ENCODE measurements at regions not wholly inside any gene's neighbourhood (a gene's known extent, or its start where the extent isn't known, plus 50 kb on each side); places are given as distances from the start of the nearest gene placed in this dataset.

GRCh38 chr7:132687981-132688383, 111.7 kb upstream of the PLXNA4 start:
- POLR2A ChIA-PET: no interaction called here
- no peaks in the 10 kb centered on the region for H3K4me1 Mint-ChIP-seq
- no peaks in the 10 kb centered on the region for H3K36me3 Mint-ChIP-seq
- H3K4me3 Mint-ChIP-seq: no peak overlapping the region
- no peak for ATAC-seq (ENCODE audit: low read depth)
- no peaks in the 10 kb centered on the region for H3K9me3 Mint-ChIP-seq
- DNase-seq: no peak
- no peaks in the 10 kb centered on the region for H3K27me3 Mint-ChIP-seq
- no peak overlapping the region for H3K27ac Mint-ChIP-seq

DNA sequence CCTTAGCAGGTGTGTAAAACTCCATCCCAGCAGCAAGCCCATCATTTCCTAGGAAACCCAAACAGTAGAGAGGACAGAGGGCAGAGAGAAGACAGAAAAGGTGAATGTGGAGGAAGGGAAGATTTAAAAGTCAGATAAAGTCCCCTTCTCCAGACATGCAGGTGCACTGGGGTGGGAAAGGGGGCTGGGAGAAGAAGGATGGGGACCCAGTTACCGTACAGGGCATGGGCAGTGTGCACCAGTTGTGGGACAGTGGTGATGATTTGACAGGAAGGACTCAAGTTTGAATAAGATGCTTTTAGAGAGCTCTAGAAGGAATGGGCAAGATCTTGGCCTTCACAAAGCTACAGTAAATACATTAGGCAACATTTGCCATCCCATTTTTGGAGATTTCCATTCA, 110.7 kb upstream of the PLXNA4 start:
- Mint-ChIP-seq H3K27me3 (no peaks in the 10 kb centered on the region), H3K27ac (no peak overlapping the region)
- POLR2A ChIA-PET: no interaction called here

DNA sequence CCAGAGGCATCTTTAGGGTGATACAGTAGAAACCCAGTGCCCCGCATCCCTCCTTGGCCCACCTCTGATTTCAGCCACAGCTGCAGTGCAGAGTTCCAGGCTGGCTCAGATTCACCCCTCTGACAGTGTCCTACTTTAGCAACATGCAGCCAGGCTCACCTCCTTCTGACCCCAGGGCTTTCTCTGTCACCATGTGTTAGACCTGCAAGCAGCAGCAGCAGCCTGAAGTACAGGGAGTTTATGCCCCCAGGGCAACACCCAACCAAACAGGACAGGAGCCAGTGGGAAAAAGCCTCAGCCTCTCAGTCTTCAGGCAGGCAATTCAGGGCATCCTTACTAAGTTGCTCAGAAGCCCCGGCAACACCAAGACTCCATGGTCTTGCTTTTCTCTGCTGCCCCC, 109.0 kb upstream of the PLXNA4 start:
- H3K27me3 Mint-ChIP-seq: no peaks in the 10 kb centered on the region
- no peaks in the 10 kb centered on the region for H3K4me1 Mint-ChIP-seq
- no peaks in the 10 kb centered on the region for H3K36me3 Mint-ChIP-seq
- no peaks in the 10 kb centered on the region for H3K9me3 Mint-ChIP-seq
- H3K4me3 Mint-ChIP-seq: no peak overlapping the region
- no peak for ATAC-seq (ENCODE audit: low read depth)
- no peak overlapping the region for H3K27ac Mint-ChIP-seq
- POLR2A ChIA-PET: no interaction called here
- no peak for DNase-seq

More for the DNA sequence above, 110.7 kb upstream of the PLXNA4 start:
- Mint-ChIP-seq H3K9me3 (no peaks in the 10 kb centered on the region), H3K4me1 (no peaks in the 10 kb centered on the region), H3K36me3 (no peaks in the 10 kb centered on the region), H3K4me3 (no peak overlapping the region)
- no peak for ATAC-seq (ENCODE audit: low read depth)
- DNase-seq: no peak

DNA sequence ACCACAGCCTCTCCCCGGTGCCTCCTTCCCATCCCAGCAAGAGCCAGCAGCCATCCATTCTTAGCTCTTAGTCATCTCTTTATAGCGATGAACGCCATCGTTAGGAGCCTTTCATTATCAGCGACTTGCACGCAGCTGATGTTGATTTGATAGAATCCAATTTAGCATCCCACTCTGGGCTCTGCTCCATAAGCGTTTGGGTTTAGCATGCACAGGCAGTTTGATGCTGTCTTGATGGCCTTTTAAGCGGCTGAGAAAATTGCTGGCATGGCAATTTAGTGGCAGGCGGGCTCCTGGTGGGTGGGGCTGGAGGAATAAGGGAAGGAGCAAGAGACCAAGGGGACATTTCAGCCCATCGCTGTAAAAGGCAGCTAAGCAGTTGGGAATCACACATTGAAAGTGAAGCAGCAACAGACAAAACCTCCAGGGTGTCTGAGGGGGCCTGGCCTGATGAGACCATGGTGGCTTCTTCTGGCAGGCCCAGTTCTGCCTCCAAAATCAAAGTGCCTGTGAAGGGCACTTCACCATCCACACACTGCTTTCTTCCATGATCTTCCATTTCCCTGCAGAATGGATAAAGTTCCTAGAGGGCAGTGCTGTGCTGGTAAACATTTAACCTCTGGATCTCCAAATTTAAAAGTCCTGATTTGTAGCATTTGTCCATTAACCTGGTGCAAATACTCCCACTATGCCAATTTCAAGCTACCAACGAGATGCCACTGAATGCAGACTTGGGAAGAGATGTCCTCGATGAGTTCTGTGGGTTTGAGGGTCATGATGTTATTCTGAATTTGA, 107.8 kb upstream of the PLXNA4 start:
- no peak for DNase-seq
- POLR2A ChIA-PET: no interaction called here
- no peaks in the 10 kb centered on the region for H3K4me1 Mint-ChIP-seq
- H3K27me3 Mint-ChIP-seq: no peaks in the 10 kb centered on the region
- H3K9me3 Mint-ChIP-seq: peaks cover 2% of the 10 kb centered on the region
- H3K4me3 Mint-ChIP-seq: no peak overlapping the region
- no peaks in the 10 kb centered on the region for H3K36me3 Mint-ChIP-seq
- no peak overlapping the region for H3K27ac Mint-ChIP-seq
- ATAC-seq (ENCODE audit: low read depth): no peak

DNA sequence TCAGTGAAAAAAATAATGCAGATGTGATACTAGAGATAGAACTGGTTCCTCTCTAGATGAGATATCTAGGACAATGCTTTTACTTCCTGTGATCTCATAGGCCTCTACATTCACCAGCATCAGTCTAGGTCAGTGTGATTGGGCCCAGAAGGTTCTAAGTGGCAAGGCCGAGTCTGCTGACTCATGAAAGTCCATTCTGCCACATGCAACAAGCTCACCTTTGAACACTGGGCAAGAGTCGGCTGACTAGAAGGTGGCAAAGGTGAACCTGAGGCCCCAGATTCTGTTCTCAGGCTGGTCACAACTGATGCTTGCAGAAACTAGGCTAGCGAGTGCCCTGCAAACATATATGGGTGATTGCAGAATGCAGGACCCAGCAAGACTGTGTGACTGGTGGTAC, 105.7 kb upstream of the PLXNA4 start:
- Mint-ChIP-seq H3K4me3 (no peak overlapping the region), H3K36me3 (no peaks in the 10 kb centered on the region), H3K27ac (no peak overlapping the region), H3K4me1 (no peaks in the 10 kb centered on the region), H3K27me3 (no peaks in the 10 kb centered on the region), H3K9me3 (peaks cover 2% of the 10 kb centered on the region)
- POLR2A ChIA-PET: no interaction called here
- DNase-seq (no peak), ATAC-seq (ENCODE audit: low read depth) (no peak)

GRCh38 chr7:132680590-132680989, 104.3 kb upstream of the PLXNA4 start:
- ATAC-seq (ENCODE audit: low read depth) (no peak), DNase-seq (no peak)
- Mint-ChIP-seq H3K27me3 (no peaks in the 10 kb centered on the region), H3K36me3 (no peaks in the 10 kb centered on the region), H3K27ac (no peak overlapping the region), H3K4me3 (no peak overlapping the region), H3K4me1 (no peaks in the 10 kb centered on the region), H3K9me3 (peaks cover 2% of the 10 kb centered on the region)
- POLR2A ChIA-PET: no interaction called here

DNA sequence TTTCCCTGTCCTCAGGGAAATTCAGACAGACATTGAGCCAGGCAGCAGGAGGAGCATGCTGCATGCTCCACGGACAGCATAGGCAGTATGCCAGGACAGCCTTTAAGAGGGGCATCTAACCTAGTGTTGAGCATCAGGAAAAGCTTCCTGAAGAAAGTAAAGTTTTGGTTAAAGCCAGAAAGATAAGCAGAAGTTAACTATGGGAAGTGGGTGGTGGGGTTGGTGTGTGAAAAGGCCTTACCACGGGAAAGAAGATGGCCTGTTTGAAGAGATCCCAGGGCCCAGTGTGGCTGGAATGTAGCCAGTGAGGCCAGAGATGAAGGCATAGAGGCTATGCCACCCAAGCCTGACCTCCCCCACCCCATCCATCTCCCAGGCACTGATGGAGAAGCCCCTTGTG, 102.4 kb upstream of the PLXNA4 start:
- POLR2A ChIA-PET: no interaction called here
- no peak overlapping the region for H3K4me3 Mint-ChIP-seq
- no peaks in the 10 kb centered on the region for H3K4me1 Mint-ChIP-seq
- H3K27ac Mint-ChIP-seq: no peak overlapping the region
- DNase-seq (no peak), ATAC-seq (ENCODE audit: low read depth) (no peak)
- no peaks in the 10 kb centered on the region for H3K27me3 Mint-ChIP-seq
- peaks cover 2% of the 10 kb centered on the region for H3K9me3 Mint-ChIP-seq
- no peaks in the 10 kb centered on the region for H3K36me3 Mint-ChIP-seq

DNA sequence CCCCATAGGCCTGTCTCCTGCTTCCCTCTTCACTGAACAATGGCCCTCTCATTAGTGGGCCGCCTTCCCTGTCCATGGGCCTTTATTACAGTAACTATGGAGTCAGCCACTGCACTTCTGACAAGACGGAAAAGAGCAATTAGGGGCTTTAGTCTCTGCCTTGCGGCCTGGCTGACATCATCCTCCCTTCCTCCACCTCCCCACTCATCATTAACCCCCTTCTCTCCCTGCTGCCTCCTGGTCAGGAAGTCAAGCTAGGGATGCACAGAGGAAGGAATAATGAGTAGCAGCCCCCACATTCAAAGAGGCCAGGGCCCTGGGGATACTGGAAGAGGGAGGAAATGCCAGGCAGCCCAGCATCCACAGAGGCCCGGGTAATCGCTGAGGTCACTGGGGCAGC, 101.6 kb upstream of the PLXNA4 start:
- Mint-ChIP-seq H3K27ac (no peak overlapping the region), H3K27me3 (no peaks in the 10 kb centered on the region), H3K4me1 (no peaks in the 10 kb centered on the region), H3K36me3 (no peaks in the 10 kb centered on the region), H3K9me3 (peaks cover 2% of the 10 kb centered on the region), H3K4me3 (no peak overlapping the region)
- ATAC-seq (ENCODE audit: low read depth) (no peak), DNase-seq (no peak)
- POLR2A ChIA-PET: no interaction called here

GRCh38 chr7:132672200-132672990, 96.1 kb upstream of the PLXNA4 start:
- no peak for ATAC-seq (ENCODE audit: low read depth)
- Mint-ChIP-seq H3K27ac (no peak overlapping the region), H3K27me3 (no peaks in the 10 kb centered on the region), H3K9me3 (peaks cover 2% of the 10 kb centered on the region), H3K4me3 (no peak overlapping the region), H3K4me1 (peaks cover 4% of the 10 kb centered on the region), H3K36me3 (peaks cover 2% of the 10 kb centered on the region)
- DNase-seq: no peak
- POLR2A ChIA-PET: no interaction called here

- peaks cover 7% of the 10 kb centered on the region for H3K36me3 Mint-ChIP-seq
- H3K4me1 Mint-ChIP-seq: peaks cover 12% of the 10 kb centered on the region
- peak overlapping the region; percentile 43 for H3K4me3 Mint-ChIP-seq
- peak overlapping the region; percentile 88 for H3K27ac Mint-ChIP-seq
- no peak for ATAC-seq (ENCODE audit: low read depth)
- POLR2A ChIA-PET: interaction anchor here (1.0 to 1.9 kb wide), 2 partner anchors 9 to 11 kb away, joined by 4 to 10 read pairs; no protein-coding TSS in a partner anchor
- H3K9me3 Mint-ChIP-seq: peaks cover 3% of the 10 kb centered on the region
- H3K27me3 Mint-ChIP-seq: no peaks in the 10 kb centered on the region
- no peak for DNase-seq
Observed at GRCh38 chr7:132666774-132667172, 90.5 kb upstream of the PLXNA4 start.

DNA sequence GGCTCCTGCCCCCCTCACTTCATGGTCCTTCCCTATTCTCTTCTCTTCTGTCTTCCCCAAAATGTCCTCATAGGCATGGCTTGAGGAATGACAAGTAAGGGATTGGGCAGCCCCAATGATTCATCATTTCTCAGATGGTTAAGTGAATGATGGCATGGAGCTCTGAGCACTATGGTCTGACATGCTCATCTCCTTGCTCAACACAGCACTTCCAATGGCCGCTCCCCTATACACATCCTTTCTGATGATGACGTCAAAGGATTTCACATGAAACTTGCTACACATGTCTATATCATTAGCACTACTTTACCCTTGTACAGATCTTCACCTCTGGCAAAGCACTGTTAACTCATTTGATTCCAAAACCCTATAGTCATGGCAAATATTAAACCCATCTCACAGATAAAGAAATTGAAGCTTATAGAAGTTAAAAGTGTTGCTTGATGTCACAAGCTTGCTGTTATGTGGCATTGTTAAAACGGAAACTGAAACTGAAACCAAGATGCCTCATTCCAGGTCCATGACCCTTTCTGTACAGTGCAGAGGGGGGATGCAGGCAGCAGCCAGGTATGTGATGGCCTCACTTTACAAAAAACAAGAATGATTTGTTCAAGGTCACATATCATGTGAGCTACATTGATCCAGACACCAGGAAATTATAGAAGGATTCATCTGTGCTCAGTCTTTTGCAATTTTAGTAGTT, 90.0 kb upstream of the PLXNA4 start:
- peak overlapping the region; percentile 43 for H3K4me3 Mint-ChIP-seq
- peaks cover 7% of the 10 kb centered on the region for H3K36me3 Mint-ChIP-seq
- H3K4me1 Mint-ChIP-seq: peaks cover 12% of the 10 kb centered on the region
- H3K9me3 Mint-ChIP-seq: peaks cover 3% of the 10 kb centered on the region
- POLR2A ChIA-PET: interaction anchor here (1.0 to 1.9 kb wide), 2 partner anchors 8 to 11 kb away, joined by 4 to 10 read pairs; no protein-coding TSS in a partner anchor
- DNase-seq (no peak), ATAC-seq (ENCODE audit: low read depth) (peak; percentile 96)
- H3K27me3 Mint-ChIP-seq: no peaks in the 10 kb centered on the region
- peak overlapping the region; percentile 88 for H3K27ac Mint-ChIP-seq

DNA sequence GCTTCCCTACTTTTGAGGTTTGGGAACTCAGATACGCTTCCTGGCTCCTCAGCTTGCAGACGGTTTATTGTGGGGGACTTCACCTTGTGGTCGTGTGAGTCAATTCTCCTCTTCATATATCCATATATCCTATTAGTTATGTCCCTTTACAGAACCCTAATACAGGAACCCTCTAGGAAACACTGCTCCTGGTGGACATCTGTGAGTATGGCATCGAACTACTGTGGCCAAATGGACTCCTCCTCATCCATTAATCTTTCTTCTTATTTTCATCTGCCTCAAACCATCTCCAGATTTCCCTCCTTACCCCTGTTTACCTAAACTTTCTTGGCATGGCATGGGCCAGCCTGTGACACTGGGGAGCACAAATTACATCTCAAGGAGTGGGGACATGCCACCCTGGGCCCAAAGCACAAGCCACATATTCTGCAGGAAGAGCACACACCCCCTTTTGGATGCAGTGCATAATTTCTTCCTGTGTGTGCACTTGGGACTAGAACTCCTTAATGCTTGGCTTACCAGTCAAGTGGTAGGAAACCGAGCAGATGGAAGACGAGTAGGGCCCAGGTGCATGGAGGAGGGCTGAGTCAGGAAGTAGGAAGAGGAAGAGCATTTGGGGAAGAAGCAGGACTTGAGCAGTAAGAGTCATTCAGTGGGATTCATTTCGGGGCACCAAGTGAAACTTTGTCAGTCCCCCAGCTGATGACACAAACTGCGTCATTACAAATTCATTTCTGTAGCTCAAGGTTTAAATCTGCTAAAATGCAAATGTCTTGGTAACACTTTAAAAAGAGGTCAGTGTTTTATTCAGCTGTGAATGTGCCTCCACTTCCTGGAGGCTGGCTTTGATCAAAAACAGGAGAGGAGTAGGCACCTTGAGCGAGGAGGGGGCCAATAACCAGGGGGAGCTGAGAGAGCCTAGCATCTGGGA, 80.8 kb upstream of the PLXNA4 start:
- H3K27ac Mint-ChIP-seq: no peak overlapping the region

DNA sequence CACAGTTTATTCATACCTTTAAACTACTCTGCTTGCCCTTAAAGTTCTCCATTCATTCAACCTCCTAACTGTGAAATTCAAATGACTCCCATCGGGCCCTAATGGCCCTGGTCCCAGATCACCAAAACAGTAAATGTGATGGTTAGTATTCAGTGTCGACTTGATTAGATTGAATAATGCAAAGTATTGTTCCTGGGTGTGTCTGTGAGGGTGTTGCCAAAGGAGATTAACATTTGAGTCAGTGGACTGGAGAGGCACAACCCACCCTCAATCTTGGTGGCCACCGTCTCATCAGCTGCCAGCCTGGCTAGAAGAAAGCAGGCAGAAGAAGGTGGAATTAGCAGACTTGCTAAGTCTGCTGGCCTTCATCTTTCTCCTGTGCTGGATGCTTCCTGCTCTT, 80.1 kb upstream of the PLXNA4 start:
- POLR2A ChIA-PET: interaction anchor here (1.3 kb wide), 1 partner anchor 10 kb away, joined by 10 read pairs; no protein-coding TSS in a partner anchor
- peaks cover 1% of the 10 kb centered on the region for H3K9me3 Mint-ChIP-seq
- H3K4me3 Mint-ChIP-seq: no peak overlapping the region
- H3K4me1 Mint-ChIP-seq: peaks cover 23% of the 10 kb centered on the region
- DNase-seq: no peak
- no peak for ATAC-seq (ENCODE audit: low read depth)
- H3K36me3 Mint-ChIP-seq: no peaks in the 10 kb centered on the region
- H3K27ac Mint-ChIP-seq: peak overlapping the region; percentile 44
- no peaks in the 10 kb centered on the region for H3K27me3 Mint-ChIP-seq

More for the DNA sequence above, 80.8 kb upstream of the PLXNA4 start:
- Mint-ChIP-seq H3K36me3 (no peaks in the 10 kb centered on the region), H3K9me3 (no peaks in the 10 kb centered on the region), H3K4me1 (peaks cover 23% of the 10 kb centered on the region), H3K27me3 (no peaks in the 10 kb centered on the region), H3K4me3 (no peak overlapping the region)
- ATAC-seq (ENCODE audit: low read depth): no peak
- POLR2A ChIA-PET: no interaction called here
- no peak for DNase-seq
